ENCODE measurements at regions not wholly inside any gene's neighbourhood (a gene's known extent, or its start where the extent isn't known, plus 50 kb on each side); places are given as distances from the start of the nearest gene placed in this dataset.

GRCh38 chr1:25034736-25035522, 104.9 kb upstream of the RUNX3 start:
- TF ChIP-seq POLR2A (IDR thresholded peaks at IDR 0.05; ENCODE audit: extremely low read depth, insufficient read length) (no peak), CTCF (IDR thresholded peaks at IDR 0.05; ENCODE audit: low read depth, low read length) (no peak), MAX (IDR thresholded peaks at IDR 0.05; ENCODE audit: low read depth, low read length) (no peak)

Data from NB4 (cell line).